ENCODE measurements at regions not wholly inside any gene's neighbourhood (a gene's known extent, or its start where the extent isn't known, plus 50 kb on each side); places are given as distances from the start of the nearest gene placed in this dataset.
"Not testable (repeated sequence)": the region's sequence is repeated elsewhere in the genome, so short reads cannot be mapped to it uniquely, and the experiment has no call there.

DNA sequence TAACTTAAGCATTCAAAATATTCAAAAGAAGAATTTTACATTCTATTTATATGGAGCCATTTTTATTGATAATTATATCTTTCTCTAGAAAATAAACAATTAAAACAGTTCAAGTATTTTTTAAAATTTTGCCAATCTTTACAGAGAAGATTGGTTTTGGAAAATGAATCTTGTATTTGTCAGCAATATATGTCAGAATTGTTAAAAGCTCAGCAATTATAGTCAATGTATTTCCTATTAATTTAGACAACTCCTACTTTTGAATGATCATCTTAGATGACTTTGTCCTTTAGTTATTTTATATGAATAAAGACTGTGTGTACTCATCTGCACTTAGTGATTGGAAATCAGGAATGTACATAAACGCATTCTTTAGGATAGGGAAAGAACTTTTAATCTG, 223.9 kb upstream of the MAD2L1 start:
- no peak for DNase-seq

DNA sequence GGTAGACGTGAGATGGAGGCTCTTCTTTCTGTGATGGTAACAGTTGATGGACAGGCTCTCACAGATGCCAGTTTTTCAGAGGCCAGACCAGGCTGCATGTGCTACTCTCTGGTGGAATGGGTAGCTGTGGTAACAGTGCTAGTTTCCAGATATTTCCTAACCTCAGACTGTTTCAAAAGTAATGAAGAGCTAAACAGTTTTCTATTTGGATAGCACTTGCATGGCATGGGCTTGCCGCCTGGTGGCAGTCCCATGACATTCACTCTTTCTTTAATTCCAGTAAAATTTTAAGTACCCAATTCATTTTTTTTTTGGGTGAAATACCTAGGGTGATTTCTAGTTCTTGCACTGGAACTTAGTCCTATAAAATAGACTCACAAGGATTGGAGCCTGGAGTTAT, 220.2 kb upstream of the MAD2L1 start:
- DNase-seq, result no peak

DNA sequence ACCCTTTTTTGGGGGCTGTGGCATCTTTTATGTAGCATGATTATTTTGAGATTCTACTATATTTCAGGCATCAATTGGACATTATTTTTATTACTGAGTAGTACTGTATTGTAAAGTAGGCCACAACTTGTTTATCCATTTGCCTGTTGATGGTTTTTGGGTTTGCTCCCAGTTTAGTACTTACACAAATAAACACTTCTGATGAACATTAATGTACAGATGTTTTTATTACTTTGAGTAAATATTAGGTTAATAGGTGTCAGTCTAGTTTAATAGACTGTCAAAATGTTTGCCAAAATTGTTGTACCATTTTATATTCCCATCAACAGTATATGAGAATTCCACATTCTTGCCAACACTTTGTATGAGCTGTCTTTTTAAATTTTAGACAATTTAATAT, 214.9 kb upstream of the MAD2L1 start:
- no peak for DNase-seq

DNA sequence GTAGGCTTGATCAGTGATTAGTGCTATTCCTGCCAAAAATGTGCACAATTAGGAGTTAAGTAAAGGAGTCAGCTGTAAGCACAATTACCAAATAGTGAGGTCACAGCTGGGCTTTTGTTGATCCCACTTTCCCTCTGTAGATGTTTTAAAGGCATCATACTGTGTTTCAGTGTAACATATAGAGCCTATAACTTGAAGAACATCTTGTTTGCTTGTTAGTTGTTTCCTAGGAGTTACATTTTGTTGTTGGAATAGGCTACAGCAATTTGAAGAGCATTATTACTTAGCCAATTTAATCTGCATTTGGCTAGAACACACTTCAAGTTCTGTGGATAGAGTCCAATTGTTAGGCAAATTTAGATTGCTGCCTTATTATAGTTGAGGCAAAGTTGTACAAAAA, 210.7 kb upstream of the MAD2L1 start:
- DNase-seq, result no peak

DNA sequence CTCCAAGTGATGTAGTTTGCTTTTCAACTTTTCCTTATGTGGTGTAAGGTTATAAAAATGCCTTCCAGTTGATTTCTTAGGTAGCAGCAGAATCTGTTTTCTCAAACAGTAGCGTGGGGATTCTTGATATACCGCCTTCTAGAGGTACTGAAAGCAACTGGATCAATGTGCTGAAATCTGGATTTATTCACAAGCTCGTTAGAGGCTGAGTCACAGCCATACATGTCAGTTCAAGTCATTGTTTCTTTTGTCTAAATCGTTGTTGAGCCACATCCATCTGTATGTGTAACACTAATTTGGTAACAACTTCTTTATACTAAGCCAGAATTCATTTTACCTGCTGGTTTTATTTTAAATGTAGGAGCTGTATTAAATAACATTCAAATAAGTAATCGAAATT, 200.0 kb upstream of the MAD2L1 start:
- no peak for DNase-seq

DNA sequence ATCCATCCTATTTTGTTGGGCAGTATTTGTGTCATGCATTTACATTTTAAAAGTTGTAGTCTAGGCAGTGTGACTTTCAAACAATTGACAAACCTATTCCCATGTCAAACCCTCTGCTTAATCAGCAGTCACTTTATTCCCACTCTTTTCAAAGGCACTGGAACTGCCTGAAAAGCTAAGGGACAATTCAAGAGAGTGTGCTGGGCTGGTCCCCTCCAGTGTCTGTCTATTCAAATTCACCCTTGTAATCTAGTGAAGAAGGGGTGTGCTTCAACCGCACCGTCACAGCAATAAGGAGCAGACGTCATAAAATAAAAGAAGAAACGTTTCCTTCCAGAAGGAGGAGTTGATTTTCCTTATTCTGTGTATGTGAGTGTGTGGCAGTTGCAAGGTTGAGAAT, 197.0 kb upstream of the MAD2L1 start:
- no peak for DNase-seq

DNA sequence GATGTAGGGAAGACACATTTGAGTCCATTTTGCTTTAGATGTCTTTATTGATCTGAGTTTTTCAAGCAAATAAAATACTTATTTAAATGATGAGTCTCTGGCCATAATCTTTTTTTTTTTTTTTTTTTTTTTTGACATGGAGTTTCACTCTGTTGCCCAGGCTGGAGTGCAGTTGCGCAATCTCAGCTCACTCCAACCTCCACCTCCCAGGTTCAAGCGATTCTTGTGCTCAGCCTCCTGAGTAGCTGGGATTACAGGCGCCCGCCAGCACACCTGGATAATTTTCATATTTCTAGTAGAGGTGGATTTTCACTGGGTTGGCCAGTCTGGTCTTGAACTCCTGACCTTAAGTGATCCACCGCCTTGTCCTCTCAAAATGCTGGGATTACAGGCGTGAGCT, 194.5 kb upstream of the MAD2L1 start:
- no peak for DNase-seq

DNA sequence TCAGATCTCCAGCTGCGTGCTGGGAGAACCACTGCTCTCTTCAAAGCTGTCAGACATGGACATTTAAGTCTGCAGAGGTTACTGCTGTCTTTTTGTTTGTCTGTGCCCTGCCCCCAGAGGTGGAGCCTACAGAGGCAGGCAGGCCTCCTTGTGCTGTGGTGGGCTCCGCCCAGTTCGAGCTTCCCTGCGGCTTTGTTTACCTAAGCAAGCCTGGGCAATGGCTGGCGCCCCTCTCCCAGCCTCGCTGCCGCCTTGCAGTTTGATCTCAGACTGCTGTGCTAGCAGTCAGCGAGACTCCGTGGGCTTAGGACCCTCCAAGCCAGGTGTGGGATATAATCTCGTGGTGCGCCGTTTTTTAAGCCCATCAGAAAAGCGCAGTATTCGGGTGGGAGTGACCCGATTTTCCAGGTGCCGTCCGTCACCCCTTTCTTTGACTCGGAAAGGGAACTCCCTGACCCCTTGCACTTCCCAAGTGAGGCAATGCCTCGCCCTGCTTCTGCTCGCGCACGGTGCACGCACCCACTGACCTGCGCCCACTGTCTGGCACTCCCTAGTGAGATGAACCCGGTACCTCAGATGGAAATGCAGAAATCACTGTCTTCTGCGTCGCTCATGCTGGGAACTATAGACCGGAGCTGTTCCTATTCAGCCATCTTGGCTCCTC, 189.6 kb upstream of the MAD2L1 start:
- DNase-seq, result not testable (repeated sequence)

DNA sequence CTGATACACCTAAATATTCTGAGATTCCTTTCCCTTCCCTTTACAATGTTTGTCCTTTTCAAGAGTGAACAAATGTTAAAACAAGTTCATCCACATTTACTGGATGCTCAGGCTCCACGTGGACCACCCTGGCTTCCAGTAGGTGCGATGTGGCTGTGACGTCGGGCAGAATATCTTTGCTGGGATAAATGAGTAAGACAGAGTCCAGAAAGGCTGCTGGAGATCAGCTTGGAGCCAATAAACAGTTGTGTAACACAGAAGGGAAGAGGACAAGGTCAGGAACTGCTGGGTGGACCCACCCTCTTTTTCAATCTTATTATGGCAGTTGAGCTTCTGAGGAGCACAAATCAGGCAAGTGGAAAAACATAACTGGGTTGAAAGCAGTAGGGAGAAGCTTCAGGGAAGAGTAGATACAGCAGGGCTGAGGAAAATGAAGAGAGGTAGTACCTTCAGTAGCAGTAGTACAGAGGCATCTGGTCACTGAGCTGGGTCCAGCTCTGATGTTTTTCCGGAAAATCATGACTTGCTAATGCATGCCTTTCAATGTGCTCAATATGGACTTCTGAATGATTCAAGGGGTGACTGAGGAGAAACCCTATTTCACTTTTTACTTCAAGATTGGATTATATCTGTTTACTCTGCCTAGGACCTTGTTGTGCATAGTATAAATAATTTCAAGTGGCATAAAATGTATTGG, 171.8 kb upstream of the MAD2L1 start:
- no peak for DNase-seq

DNA sequence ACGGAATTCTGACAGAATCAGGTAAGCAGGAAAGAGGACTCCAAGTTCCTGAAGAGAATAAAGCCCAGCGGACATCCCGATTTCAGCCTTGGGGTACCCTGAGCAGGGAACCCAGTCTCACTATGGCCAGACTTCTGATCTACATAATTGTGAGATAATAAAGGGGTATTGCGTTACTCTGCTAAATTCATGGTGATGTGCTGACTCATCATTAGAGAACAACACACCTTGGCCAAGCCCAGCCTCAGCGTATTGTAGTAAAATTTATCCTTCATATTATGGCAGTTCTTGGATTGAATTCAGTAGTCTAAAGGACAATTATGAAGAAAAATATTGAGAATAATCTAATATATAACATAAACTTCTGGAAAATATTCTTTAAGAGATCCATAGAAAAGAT, 170.2 kb upstream of the MAD2L1 start:
- no peak for DNase-seq

DNA sequence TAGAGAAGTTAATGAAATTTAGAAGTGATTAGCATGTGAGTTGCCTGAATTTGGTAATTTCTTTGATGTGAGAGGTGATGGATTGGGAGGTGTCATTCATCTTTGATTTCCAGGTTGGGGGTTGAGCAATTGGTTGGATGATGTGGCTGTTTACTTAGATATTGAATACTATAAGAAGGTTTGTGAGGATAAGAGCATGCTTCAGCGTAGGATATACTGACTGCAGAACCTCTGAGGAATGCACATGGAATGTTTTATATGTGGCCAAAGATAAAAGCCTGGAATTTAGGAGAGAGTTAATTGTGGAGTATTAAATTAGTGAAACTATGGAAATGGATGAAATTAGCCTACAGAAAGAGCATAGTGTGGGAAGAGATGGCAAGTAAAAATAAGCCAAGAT, 165.4 kb upstream of the MAD2L1 start:
- no peak for DNase-seq

DNA sequence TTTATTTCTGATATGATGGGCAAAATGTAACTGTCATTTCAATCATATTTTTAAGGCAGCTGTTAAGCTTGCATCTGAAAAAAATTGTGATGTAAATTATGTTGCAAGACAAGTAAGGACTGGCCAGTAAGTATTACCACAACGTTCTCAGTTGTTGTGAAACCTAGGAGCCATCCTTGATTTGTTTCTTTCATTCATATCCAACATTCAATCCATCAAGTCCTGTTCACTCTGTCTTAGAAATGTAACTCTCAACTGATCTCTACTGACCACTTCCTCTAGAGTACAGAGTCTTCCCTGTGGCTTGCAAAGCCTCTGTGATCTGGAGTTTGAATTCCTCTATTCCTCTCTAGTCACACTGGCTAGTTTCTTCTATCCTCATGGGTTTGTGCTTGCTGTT, 161.4 kb upstream of the MAD2L1 start:
- DNase-seq, result no peak

DNA sequence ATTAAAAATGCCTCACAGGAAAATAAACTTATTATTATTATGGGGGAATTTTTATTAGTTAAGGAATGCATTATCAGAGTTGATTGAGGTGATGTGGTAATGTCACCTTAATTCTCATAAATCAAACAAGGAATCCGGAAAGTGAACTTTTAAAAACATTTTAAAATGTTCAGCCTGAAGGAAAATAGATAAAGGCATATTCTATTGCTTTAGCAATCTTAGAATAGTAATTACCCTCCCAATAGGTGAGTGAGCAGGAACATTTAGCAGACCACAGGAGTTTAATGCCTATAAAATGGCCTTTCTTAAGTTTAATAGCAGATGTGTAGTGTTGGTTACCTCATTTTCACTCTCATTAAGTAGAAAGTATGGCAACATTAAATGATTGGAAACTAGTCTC, 160.9 kb upstream of the MAD2L1 start:
- DNase-seq, result no peak

DNA sequence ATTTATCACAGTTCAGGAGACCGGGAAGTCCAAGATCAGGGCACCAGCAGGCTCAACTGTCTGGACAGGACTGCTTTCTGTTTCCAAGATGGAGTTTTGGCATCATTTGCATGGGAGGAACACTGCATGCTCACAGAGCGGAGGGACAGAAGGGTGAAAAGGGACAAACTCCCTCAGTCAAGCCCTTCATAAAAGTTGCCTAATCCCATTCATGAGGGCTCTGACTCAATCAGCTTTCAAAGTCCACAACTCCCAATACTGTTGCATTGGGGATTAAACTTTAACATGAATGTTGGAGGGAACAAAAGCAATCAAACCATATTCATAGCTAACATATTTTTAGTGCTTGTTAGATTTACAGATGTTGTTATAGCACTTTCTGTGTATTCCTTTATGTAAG, 158.9 kb upstream of the MAD2L1 start:
- no peak for DNase-seq

DNA sequence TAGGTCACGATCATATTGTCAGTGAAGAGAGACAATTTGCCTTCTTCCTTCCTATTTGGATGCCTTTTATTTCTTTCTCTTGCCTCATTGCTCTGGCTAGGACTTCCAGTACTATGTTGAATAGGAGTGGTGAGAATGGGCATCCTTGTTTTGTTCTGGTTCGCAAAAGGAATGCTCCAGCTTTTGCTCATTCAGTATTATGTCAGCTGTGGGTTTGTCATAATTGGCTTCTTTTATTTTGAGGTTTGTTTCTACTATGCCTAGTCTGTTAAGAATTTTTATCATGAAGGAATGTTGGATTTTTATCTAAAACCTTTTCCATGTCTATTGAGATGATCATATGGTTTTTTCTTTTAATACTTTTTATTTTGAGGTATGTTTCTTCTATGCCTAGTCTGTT, 152.3 kb upstream of the MAD2L1 start:
- DNase-seq, result no peak

DNA sequence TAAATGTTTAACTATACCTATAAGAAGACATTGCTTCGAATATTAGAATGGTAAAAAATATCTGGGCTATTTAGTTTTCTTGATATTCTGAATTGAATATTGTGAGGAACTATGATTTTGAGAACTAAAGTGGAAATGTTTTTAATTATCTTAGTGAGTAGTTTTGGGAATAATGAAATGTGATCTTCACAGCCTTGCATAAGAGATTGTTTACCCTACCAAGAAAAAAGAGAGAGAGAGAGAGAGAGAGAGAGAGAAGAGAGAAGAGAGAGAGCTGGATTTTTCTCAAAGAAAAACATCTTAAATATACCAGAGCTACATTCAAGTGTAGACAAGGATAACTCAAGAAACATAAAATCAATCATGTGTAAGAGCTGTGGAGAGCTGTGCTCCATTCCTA, 148.7 kb upstream of the MAD2L1 start:
- DNase-seq, result no peak

DNA sequence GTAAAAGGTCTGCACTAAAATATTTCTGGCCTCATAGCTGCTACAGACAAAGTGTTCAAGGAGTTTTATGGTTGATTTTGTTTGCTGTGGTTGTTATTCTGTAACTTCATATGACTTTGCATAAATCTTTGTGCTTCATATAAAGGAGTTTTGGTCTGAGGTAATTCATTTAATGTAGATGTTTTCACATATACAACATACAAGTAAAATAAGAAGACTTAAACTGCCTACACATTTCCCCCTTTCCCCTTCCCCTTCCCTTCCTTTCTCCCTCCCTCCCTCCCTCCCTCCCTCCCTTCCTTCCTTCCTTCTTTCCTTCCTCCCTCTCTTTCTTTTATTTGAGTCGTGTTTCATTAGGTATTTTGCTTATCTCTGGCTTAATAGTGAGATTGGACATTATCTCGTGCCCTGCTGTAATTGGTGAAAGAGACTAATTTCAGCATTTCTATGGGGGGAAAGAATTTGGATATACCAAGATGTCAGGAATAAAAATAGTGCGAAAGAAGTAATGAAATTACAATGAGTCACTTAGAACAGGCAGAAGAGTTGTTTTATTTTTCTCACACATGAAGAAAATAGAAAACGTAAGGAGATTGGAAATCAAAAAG, 144.9 kb upstream of the MAD2L1 start:
- no peak for DNase-seq

DNA sequence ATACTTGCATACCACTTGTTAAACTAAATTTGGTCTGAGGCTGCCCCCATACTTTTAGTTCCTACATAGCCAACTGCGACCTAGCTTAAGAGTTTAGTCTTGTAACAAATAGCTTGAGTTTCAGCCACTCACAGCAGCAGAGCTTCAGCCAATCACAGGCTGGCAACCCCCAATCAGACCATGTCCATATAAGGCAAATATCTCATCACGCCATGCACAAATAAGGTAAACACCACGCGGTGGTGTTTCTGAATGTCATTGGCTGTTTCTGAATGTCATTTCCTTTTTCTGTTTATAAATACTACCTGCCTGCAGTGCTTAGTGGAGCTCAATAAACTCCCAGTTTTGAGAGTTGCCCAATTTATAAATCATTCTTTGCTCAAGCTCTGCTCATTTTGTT, 143.1 kb upstream of the MAD2L1 start:
- no peak for DNase-seq

DNA sequence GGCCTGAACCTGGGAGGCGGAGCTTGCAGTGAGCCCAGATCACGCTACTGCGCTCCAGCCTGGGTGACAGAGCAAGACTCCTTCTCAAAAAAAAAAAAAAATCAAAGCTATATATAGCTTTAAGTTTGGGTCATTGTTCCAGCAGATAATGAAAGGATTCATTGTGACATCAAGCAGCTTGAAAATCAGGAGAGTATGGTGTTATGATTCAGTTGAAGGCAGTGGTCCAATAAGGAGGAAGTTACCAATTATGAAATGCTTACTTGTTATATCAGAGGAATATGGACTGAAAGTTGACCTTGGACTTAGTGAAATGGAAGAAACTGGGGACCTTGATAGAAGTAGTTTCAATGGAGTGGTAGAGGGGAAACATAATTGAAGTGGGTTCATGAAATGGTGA, 140.4 kb upstream of the MAD2L1 start:
- no peak for DNase-seq

DNA sequence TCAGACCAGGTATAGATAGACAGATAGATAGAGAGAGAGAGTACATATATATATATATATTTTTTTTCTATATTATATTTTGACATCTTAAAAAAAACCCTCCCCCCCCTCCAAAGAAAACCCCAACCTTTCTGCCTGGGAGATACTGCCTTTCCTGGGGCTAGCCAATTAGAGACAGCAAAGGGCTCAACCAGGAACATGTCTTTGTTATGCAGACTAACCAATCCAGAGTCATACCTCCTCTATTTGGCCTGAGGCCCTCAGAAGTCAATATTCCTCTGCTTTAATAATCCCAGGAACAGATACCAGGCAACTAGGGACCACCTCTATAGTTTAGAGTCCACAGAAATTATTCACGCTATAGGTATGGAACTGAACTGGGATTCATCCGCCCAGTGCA, 135.6 kb upstream of the MAD2L1 start:
- DNase-seq, result no peak

DNA sequence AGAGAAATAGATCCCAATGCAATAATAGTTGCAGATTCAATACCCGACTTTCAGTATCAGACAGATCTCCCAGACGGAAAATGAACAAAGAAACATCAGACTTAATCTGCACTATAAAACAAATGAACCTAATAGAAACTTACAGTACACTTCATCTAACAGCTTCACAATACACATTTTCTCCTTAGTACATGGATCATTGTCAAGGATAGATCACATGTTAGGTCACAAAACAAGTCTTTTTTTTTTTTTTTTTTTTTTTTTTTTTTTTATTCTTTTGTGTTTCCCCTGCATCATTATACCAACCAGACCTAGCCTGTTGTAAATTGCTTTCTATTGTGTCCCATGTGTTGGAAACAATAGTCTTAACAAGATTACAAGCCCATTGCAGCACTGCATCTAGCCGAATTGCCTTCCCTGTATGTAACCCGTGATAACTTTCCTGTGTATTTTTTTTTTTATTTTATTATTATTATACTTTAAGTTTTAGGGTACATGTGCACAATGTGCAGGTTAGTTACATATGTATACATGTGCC, 134.0 kb upstream of the MAD2L1 start:
- not testable (repeated sequence) for DNase-seq

DNA sequence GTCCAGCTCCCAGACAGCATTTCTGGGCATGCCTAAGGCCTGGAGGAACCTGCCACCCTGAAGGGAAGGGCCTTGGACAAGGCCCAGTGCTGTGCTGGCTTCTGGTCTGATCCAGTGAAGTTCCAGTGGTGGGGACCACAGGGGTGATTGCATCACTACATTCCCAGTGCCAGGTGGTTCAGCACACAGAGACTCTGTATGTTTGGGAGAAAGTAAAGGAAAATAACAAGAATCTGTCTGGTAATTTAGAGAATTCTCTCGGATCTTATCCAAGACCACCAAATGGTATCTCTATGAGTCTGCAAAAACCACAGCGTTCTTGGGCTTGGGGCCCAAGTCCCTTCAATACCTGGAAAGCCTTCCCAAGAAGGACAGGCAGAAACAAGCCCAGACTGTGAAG, 131.8 kb upstream of the MAD2L1 start:
- DNase-seq, result no peak

DNA sequence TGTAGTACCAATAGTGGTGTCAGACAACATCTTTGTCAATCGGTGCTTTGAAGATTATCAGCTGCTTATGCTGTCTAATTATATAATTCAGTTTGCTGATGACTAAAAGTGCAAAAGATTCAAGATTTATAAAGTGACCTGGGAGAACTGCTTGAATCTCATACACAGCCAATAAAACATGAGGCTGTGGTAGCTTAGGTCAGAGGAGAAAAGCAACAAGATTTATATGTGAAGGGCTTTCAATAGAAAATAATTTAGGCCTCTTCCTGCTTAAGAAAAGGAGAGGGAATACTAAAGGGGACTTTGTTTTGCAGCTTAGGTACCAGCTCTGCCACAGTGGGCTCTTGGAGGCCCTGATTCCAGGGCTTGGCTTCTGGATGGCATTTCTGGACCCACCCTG, 111.0 kb upstream of the MAD2L1 start:
- no peak for DNase-seq

DNA sequence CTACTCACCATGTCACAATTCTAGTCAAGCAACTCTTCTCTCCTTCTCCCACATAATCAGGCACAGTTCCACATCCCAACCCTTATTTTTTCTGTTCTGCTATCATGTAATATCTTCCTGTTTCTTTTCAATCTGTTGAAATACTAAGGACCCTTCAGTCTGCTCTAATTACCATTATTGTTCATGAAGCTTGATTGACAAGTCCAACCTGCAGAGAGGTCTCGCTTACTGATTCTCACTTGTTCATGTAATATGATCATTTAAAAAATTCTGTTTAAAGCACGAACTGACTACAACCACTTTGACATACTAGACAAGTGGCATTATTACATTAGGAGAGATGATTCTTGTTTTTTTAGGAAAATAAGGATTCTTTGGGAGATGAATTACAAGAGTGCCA, 108.6 kb upstream of the MAD2L1 start:
- no peak for DNase-seq

DNA sequence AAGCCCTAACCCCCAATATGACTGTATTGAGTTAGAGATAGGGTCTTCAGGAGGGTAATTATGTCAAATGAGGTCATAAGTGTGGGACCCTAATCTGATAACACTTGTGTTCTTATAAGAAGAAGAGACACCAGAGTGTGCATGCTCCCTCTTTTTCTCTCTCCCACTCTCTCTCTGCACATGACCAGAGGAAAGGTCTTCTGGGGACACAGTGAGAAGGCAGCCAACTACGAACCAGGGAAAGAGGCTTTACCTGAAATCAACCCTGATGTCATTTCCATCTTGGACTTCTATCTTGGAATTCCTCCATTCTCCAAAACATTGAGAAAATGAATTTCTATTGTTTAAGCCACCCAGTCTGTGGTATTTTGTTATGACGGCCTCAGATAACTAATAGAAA, 97.2 kb upstream of the MAD2L1 start:
- no peak for DNase-seq

Measured in NCI-H2107 (cell line).